Sciatic nerve (tissue), 2 donors: ENCODE measurements at regions not wholly inside any gene's neighbourhood (a gene's known extent, or its start where the extent isn't known, plus 50 kb on each side); places are given as distances from the start of the nearest gene placed in this dataset.
A peak's percentile ranks its signal among the peaks of the same experiment; 100 is the strongest.

Experiments used
- ATAC-seq: fragments of 200-7000 bp; cut with Tn5 transposase; one replicate; pipeline ENCODE4 v1.9.1; 2020; ENCODE audit warnings: mild to moderate bottlenecking, moderate library complexity
- DNase-seq: peaks from one replicate; pipeline ENCODE4 v3.0.0-alpha.2; 2020; ENCODE audit warnings: low spot score
- intact Hi-C: fragments of 100-400 bp; cut with DNase I; formaldehyde crosslinking; loops from one replicate; pipeline ENCODE4 v1.14.2; 2022
- donor health status: DM: no; HTN: no; CAD: no.
- donor health status: DM: no; HTN: no; CAD: no.

DNA sequence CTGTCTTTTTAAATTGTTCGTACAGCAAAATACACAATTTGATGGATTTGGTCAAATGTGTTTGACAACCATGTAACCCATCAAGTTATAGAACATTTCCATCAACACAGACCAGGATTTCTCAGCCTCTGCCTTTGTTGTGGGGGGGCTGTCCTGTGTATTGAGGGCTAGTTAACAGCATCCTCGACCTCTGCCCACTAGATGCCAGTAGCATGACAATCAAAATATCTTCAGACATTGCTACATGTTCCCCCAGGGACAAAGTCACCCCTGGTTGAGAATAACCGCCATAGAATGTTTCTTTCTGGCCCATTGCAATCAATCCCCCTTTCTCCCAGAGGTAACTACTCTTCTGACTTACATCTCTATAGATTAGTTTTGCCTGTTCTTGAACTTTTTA lies 310.1 kb upstream of the RGMA start:
- intact Hi-C loops = no loop called here
- ATAC-seq (no peak), DNase-seq (no peak)

GRCh38 chr15:93389211-93389610 lies 300.2 kb upstream of the RGMA start:
- DNase-seq (no peak), ATAC-seq (no peak)
- intact Hi-C loops = no loop called here

- DNase-seq (no peak), ATAC-seq (no peak)
- intact Hi-C loops = no loop called here
These were observed 295.9 kb upstream of the RGMA start for GRCh38 chr15:93384886-93385285.

GRCh38 chr15:93382200-93382820 lies 293.3 kb upstream of the RGMA start:
- ATAC-seq = no peak
- intact Hi-C loops = no loop called here
- DNase-seq = no peak

DNA sequence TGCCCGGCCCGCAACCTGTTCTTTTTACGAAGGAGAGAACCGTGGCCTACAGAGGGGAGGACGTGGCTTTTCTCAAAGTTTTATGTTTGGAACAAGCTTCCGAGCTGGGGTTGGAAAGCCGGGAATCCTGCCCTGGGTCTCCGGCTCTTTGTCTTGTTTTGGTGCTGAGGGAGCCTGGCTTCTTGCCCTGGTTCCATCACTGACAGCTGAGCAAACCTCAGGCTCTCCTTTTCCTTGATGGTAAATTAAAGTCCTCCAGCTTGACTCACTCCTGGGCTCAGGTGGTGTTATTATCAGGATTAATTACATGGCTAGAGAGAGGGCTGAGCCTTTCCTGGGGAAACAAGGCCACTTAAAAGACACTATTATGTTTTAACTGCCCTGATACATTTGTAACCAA lies 289.5 kb upstream of the RGMA start:
- ATAC-seq (peak; percentile 48), DNase-seq (peak; percentile 65)
- intact Hi-C loops = no loop called here

- ATAC-seq (peak; percentile 48), DNase-seq (no peak)
- intact Hi-C loops = no loop called here
These were observed 283.8 kb upstream of the RGMA start for GRCh38 chr15:93372865-93373223.

DNA sequence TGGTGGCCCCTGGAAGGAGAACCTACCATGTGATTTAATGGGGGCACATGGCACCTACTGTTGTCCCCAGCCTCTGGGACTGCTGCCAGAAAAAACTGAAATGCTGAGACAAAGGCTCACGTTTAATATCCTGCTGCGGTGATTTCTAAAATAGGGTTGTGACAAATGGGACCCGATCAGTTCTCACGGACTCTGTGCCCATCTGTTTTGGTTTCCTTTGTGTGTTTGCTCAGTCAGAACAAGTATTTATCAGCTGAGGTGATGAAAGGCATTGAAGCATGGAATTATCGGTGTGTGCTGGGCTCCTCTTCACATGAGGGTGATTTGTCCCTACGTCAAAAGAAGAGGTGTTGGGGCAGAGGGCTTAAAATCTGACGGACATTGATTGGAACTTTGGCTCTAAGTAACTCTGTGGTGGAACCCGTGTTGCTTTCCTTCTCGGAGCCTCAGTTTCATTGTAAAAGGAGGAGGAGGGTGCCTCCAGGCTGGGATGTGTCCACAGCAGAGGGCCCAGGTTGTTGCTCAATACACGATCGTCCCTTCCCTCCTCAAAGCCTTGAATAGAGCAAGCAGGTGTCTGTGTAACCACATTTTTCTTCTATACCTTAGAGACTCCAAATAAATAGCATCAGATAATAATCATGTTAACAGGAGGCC lies 283.3 kb upstream of the RGMA start:
- intact Hi-C loops = no loop called here
- DNase-seq (no peak), ATAC-seq (peak; percentile 48)

GRCh38 chr15:93366387-93367100 lies 277.5 kb upstream of the RGMA start:
- no peak for ATAC-seq
- no peak for DNase-seq
- intact Hi-C loops = no loop called here

GRCh38 chr15:93362821-93363220 lies 273.8 kb upstream of the RGMA start:
- no peak for DNase-seq
- peak; percentile 51 for ATAC-seq
- intact Hi-C loops = no loop called here

DNA sequence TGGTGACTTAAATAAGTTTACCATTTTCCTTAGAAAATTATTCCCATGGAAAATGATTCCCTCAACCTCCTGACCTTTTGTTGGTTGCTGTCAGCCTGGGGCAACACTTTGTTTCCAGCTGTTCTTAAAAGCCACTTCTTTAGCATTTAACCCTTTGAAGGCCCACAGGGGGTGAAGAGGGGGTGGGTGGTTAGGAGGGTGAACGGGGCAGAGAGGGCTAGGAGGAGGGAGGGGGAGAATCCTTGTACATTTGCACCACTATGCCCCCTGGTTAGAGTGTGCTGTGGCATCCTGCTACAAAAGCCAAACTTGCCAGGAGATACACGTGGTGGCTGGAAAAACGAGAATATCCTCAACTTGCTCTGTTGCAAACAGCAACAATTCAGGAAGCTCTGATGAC lies 273.2 kb upstream of the RGMA start:
- intact Hi-C loops = no loop called here
- no peak for ATAC-seq
- DNase-seq = no peak

DNA sequence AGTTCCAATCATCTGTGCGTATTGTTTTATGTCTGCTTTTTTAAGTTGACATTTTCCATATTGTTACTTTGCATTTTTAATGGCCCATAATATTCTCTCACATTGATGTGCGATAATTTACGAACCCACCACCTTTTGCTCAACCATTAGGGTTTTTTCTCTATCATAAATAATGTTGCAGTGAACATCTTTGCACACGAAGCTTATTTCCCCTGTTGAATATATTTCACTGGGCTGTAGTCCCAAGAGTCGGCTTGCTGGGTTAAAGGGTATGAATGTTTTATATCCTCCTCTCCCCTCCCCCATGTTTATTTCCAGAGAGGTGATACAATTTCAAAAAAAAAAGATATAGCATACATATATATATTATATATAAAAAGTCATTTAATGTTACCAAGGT lies 272.7 kb upstream of the RGMA start:
- DNase-seq = no peak
- ATAC-seq = no peak

DNA sequence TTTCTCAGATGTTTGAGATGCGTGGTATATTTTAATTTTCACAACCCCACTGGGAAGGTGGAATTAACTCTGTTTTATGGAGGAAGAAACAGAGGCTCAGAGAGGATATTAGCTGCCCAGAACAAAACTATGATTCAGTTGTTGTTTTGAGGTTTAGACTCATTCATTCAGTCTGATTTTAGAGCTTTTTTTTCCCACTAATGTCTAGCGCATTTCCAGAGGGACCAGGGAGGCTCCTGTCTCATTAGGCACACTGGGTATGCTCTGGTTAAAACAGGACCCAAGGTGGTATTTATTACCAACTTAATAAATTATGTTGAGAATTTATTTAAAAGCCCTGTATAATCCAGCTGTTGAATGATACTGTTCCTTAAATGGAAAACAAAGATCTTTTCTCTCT lies 272.0 kb upstream of the RGMA start:
- intact Hi-C loops = no loop called here
- no peak for ATAC-seq
- DNase-seq = no peak

More for the DNA sequence above, 272.7 kb upstream of the RGMA start:
- intact Hi-C loops = no loop called here

- intact Hi-C loops = no loop called here
- DNase-seq (no peak), ATAC-seq (no peak)
These were observed 271.3 kb upstream of the RGMA start for GRCh38 chr15:93360318-93360717.

DNA sequence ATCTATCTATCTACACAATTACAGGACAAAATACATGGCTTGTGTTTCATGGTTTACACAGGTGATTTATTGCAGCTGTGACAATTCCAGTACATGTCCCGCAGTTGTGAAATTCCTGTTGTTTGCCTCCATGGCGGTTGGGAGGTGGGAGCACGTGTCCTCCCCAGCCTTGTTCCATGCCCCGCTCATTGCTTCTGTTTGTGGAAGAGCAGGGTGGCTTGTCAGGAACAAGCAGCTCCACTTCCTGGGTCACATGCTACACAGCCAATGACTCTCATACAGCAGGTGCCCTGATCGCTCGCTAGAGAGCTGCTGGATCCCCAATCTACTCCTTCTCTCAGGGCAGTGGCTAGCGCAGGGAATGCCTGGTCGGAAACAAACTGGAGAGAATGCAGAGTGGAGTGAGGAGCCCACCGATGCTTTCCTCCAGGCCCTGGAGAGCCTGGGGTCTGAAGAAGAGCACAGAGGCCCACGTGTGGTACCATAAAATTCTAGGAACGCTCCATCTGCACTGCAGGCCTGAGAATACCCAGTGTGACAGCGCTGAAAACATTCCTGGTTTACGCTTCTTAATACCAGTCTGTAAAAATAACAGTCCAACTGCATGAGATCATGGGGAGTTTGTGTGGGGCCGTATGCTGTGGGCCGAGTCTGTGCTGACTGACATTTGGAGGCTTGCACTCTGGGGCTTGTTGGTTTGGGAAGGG lies 270.6 kb upstream of the RGMA start:
- DNase-seq (no peak), ATAC-seq (peak; percentile 23)
- intact Hi-C loops = no loop called here

GRCh38 chr15:93359060-93359408 lies 270.0 kb upstream of the RGMA start:
- DNase-seq = no peak
- peak; percentile 23 for ATAC-seq
- intact Hi-C loops = no loop called here

DNA sequence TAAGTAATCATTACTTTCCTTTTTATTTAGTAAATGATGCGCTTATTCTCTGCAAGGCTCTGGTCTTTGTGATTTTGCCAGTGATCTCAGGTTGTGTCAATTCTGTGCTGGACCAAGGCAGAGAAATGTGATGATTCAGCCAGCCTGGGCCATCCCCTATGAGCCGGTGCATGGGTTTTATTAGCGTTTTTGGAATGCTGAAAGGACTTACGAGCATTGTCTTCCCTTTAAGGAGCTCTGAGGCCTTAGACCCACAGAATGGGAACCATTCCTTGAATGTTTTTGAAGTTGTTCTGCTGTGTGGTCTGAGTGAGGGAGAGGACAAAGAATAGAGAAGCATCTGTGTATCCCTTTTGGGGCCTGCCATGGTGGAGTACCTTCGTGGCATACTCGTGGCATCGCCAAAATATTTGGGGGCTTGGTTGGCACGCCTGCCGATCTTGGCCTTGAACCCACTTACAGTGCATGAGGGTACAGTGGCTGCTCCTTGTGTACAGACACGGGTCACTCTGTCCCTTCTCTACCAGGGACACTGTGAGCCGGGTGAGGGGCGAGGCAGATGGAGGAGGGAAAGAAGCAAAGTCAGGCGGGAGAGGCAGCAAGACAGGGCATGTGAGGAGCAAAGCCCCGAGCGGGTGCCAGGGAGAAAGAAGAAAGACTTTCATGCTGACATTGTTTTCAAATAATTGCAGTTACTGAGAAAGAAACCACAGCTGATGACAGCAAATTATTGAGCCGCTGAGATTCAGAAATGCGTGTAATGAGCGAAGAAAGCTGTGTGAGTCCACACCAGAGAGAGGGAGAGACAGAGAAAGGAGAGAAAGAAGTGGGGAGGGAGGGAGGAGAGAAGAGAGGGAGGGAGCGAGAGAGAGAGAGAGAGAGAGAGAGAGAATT lies 269.4 kb upstream of the RGMA start:
- ATAC-seq (peak; percentile 14), DNase-seq (no peak)
- intact Hi-C loops = no loop called here

DNA sequence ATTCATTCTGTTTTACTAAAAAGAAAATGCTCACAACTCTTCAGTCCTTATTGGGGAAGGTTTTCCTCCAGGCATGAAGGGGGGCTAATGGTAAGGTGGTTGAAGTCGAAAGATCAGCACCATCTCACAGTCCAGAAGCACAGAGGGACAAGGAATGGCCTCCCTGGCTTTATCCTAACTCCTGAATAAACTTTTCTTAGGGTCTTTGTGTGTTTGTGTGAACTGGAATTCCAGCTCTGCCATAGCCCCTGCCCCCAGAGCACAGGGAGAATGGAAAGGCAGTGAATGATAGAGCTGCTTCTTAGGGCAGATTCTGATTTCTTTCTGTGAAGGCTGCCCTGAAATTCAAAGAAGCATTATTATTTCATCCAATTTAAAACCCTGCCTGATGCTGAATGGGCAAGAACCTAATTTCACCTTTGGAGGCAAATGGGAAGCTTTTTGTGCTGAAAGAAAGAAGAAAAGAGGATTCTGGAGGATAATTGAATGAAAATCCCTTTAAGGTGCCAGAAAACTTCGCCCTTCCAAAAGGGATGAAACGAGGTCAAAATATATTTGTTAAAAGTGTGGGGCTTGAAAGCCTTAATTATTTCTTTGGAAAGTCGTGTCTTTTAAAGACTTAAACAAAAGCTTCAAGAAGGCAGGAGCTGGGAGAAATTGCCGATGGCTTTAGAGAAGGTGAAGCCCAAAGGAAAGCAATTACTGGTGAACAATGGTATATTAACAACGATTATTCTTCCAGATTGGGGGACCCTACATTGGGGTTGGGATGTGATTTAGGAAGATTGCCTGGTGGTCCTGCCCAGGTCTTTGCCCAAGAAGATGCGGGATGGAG lies 259.9 kb upstream of the RGMA start:
- no peak for ATAC-seq
- intact Hi-C loops = no loop called here
- no peak for DNase-seq

DNA sequence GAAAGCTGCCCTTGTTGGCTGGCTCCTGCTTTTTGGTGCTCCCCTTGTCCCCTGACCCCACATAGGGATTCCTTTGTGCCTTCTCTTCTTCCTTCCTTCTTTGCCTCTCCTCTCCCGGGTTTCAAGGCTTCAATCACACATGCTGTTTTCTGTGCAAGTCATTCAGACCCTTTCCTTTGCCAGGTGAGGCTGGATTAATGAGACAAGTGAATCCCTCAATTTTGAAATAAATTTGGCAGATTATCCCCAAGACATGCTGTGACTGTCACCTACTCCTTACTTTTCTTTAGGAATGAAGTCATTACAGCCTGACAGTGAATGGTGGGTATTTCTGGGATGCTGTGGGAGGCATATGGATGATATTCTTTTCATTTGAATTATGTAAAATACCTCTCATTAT lies 259.0 kb upstream of the RGMA start:
- intact Hi-C loops = no loop called here
- no peak for ATAC-seq
- no peak for DNase-seq
